ENCODE measurements at regions not wholly inside any gene's neighbourhood (a gene's known extent, or its start where the extent isn't known, plus 50 kb on each side); places are given as distances from the start of the nearest gene placed in this dataset.

GRCh38 chr10:55509168-55509567 is 708.1 kb upstream of the PCDH15 start:
- Histone ChIP-seq H3K4me1 (ENCODE audit: control insufficient read depth in 1 of 2, low read depth in 2 of 2) (no peaks in the 10 kb centered on the region), H3K4me3 (peak overlapping the region; percentile 39), H3K36me3 (no peaks in the 10 kb centered on the region), H3K27ac (no peak overlapping the region), H3K27me3 (replicated peaks; ENCODE audit: insufficient read depth) (no peaks in the 10 kb centered on the region), H3K9me3 (no peaks in the 10 kb centered on the region)
- DNase-seq (ENCODE audit: low spot score) (no peak), ATAC-seq (ENCODE audit: insufficient number of reproducible peaks, low FRiP score, low read depth) (no peak)
- TF ChIP-seq CTCF (IDR thresholded peaks at IDR 0.05) = no peak

- no peak overlapping the region for H3K27ac ChIP-seq
- H3K27me3 ChIP-seq (replicated peaks; ENCODE audit: insufficient read depth) = no peaks in the 10 kb centered on the region
- ATAC-seq (ENCODE audit: insufficient number of reproducible peaks, low FRiP score, low read depth) = no peak
Observed at GRCh38 chr10:55500931-55501559, 700.0 kb upstream of the PCDH15 start.

GRCh38 chr10:55497893-55498499 is 697.0 kb upstream of the PCDH15 start:
- no peaks in the 10 kb centered on the region for H3K36me3 ChIP-seq
- DNase-seq (ENCODE audit: low spot score) (no peak), ATAC-seq (ENCODE audit: insufficient number of reproducible peaks, low FRiP score, low read depth) (no peak)
- no peaks in the 10 kb centered on the region for H3K4me1 ChIP-seq (ENCODE audit: control insufficient read depth in 1 of 2, low read depth in 2 of 2)
- H3K9me3 ChIP-seq = no peaks in the 10 kb centered on the region
- no peak overlapping the region for H3K4me3 ChIP-seq
- no peak overlapping the region for H3K27ac ChIP-seq
- no peak for TF ChIP-seq CTCF (IDR thresholded peaks at IDR 0.05)
- no peaks in the 10 kb centered on the region for H3K27me3 ChIP-seq (replicated peaks; ENCODE audit: insufficient read depth)

More at GRCh38 chr10:55500931-55501559, 700.0 kb upstream of the PCDH15 start:
- H3K4me1 ChIP-seq (ENCODE audit: control insufficient read depth in 1 of 2, low read depth in 2 of 2) = no peaks in the 10 kb centered on the region
- no peaks in the 10 kb centered on the region for H3K9me3 ChIP-seq
- no peak for DNase-seq (ENCODE audit: low spot score)
- H3K4me3 ChIP-seq = no peak overlapping the region
- no peak for TF ChIP-seq CTCF (IDR thresholded peaks at IDR 0.05)
- no peaks in the 10 kb centered on the region for H3K36me3 ChIP-seq

GRCh38 chr10:55495555-55495954 is 694.5 kb upstream of the PCDH15 start:
- TF ChIP-seq CTCF (IDR thresholded peaks at IDR 0.05) = no peak
- ATAC-seq (ENCODE audit: insufficient number of reproducible peaks, low FRiP score, low read depth) = no peak
- Histone ChIP-seq H3K27me3 (replicated peaks; ENCODE audit: insufficient read depth) (no peaks in the 10 kb centered on the region), H3K4me1 (ENCODE audit: control insufficient read depth in 1 of 2, low read depth in 2 of 2) (no peaks in the 10 kb centered on the region), H3K4me3 (no peak overlapping the region), H3K9me3 (no peaks in the 10 kb centered on the region), H3K27ac (no peak overlapping the region), H3K36me3 (no peaks in the 10 kb centered on the region)
- DNase-seq (ENCODE audit: low spot score) = no peak

GRCh38 chr10:55491712-55492111 is 690.7 kb upstream of the PCDH15 start:
- Histone ChIP-seq H3K9me3 (no peaks in the 10 kb centered on the region), H3K27me3 (replicated peaks; ENCODE audit: insufficient read depth) (no peaks in the 10 kb centered on the region), H3K27ac (no peak overlapping the region), H3K4me1 (ENCODE audit: control insufficient read depth in 1 of 2, low read depth in 2 of 2) (no peaks in the 10 kb centered on the region), H3K4me3 (no peak overlapping the region), H3K36me3 (no peaks in the 10 kb centered on the region)
- TF ChIP-seq CTCF (IDR thresholded peaks at IDR 0.05) = no peak
- ATAC-seq (ENCODE audit: insufficient number of reproducible peaks, low FRiP score, low read depth) (no peak), DNase-seq (ENCODE audit: low spot score) (no peak)
